Mammary epithelial cell (primary cell): ENCODE measurements at regions not wholly inside any gene's neighbourhood (a gene's known extent, or its start where the extent isn't known, plus 50 kb on each side); places are given as distances from the start of the nearest gene placed in this dataset.

Source experiments
- EZH2 ChIP-seq: IDR thresholded peaks from 2 replicates; pipeline ENCODE4 v1.6.1; 2012; ENCODE audit warnings: low read length, inconsistent platforms, borderline replicate concordance
- TF ChIP-seq, protein P1 (sequence below), 2 donors: IDR thresholded peaks in 1 of 2; conservative IDR thresholded peaks in 1 of 2; 2 replicates each; pipeline ENCODE4 v1.5.1; 2011 to 2012; ENCODE audit warnings: inconsistent platforms in 2 of 2, low read length in 2 of 2, mild to moderate bottlenecking in 2 of 2, control low read depth in 1 of 2, low read depth in 1 of 2; ENCODE audit not compliant: insufficient read depth in 1 of 2; ENCODE audit errors: extremely low read depth in 1 of 2

DNA sequence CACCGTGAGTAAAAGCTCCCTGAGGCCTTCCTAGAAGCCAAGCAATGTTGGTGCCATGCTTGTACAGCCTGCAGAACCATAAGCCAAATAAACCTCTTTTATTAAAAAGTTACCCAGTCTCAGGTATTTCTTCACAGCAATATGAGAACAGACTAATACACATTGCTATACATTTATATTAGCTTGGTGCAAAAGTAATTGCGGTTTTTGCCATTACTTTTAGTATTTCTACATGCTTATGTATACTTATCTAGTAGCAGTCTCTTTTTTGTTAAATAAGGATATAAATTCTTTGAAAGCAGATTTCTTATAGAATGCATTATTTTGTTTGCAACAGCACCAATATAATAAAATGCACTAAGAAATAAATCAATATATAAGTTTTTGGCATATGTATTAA lies 619.6 kb downstream of the FSCB start:
- TF ChIP-seq, protein P1, sequence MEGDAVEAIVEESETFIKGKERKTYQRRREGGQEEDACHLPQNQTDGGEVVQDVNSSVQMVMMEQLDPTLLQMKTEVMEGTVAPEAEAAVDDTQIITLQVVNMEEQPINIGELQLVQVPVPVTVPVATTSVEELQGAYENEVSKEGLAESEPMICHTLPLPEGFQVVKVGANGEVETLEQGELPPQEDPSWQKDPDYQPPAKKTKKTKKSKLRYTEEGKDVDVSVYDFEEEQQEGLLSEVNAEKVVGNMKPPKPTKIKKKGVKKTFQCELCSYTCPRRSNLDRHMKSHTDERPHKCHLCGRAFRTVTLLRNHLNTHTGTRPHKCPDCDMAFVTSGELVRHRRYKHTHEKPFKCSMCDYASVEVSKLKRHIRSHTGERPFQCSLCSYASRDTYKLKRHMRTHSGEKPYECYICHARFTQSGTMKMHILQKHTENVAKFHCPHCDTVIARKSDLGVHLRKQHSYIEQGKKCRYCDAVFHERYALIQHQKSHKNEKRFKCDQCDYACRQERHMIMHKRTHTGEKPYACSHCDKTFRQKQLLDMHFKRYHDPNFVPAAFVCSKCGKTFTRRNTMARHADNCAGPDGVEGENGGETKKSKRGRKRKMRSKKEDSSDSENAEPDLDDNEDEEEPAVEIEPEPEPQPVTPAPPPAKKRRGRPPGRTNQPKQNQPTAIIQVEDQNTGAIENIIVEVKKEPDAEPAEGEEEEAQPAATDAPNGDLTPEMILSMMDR (conservative IDR thresholded peaks at IDR 0.05 in 1 of 2, IDR thresholded peaks at IDR 0.05 in 1 of 2; ENCODE audit: extremely low read depth in 1 of 2, insufficient read depth in 1 of 2, low read depth in 1 of 2, low read length in 2 of 2): no peak
- no peak for TF ChIP-seq EZH2
